K562 (cell line): ENCODE measurements at regions not wholly inside any gene's neighbourhood (a gene's known extent, or its start where the extent isn't known, plus 50 kb on each side); places are given as distances from the start of the nearest gene placed in this dataset.

Experiments
- ATAC-seq: fragments of 200-7000 bp; cut with Tn5 transposase; 3 replicates; pipeline ENCODE4 v1.9.1; 2020; ENCODE audit warnings: moderate library complexity
- BruUV-seq: library from RNA; stranded (reverse); fragments of 400-500 nt; replicated peaks from 2 replicates; lab custom pipeline; 2021; lab: Mats Ljungman, UMichigan
- CTCF ChIA-PET: fragments of 300-600 bp; formaldehyde crosslinking; extraction: SDS; loops from one replicate; lab custom pipeline; 2021; ENCODE audit warnings: low intra/inter-chr PET ratio; lab: Yijun Ruan, JAX
- POLR2A ChIA-PET: fragments of 300-600, 350-650 bp; sonication (Branson Sonifier 250); formaldehyde crosslinking; extraction: SDS; loops from one replicate; lab custom pipeline; 2021; ENCODE audit warnings: antibody characterized with exemption, inconsistent platforms; lab: Yijun Ruan, JAX
- DNase-seq, 4 experiments: peaks; one replicate each; pipeline versions ENCODE4 v3.0.0 to v3.0.0-alpha.2; 2011 to 2018; ENCODE audit warnings: low spot score in 3 of 4, mixed read lengths in 3 of 4; ENCODE audit errors: extremely low read depth in 1 of 4
- FAIRE-seq: peaks from 2 replicates; lab custom pipeline; 2011; peaks lifted over from hg19 to GRCh38; lab: Jason Lieb, UNC
- H2AFZ ChIP-seq: 2 replicates; pipeline ENCODE4 v1.6.0; 2011; ENCODE audit warnings: low read depth, low read length, control low read depth, inconsistent platforms
- H3K27ac ChIP-seq: fragments of 200-600 bp; 3 replicates; pipeline ENCODE4 v1.8.0; 2011; ENCODE audit warnings: low read depth, mild to moderate bottlenecking, control low read depth, inconsistent platforms, low read length, moderate library complexity, mixed read lengths; ENCODE audit errors: extremely low read depth
- H3K27me3 ChIP-seq, 2 experiments: fragments of 300-600 bp in 1 of 2; 2 replicates in 1 of 2; 3 replicates in 1 of 2; pipeline versions ENCODE4 v1.6.0 to v1.8.0; 2011; ENCODE audit warnings: inconsistent platforms in 2 of 2, low read length in 2 of 2, mild to moderate bottlenecking in 1 of 2, mixed read lengths in 1 of 2, moderate library complexity in 1 of 2; ENCODE audit not compliant: control insufficient read depth in 2 of 2, insufficient read depth in 2 of 2
- H3K36me3 ChIP-seq: fragments of 300-600 bp; 3 replicates; pipeline ENCODE4 v1.8.0; 2011; ENCODE audit warnings: mild to moderate bottlenecking, low read length, inconsistent platforms; ENCODE audit not compliant: control insufficient read depth, insufficient read depth
- H3K4me1 ChIP-seq, 2 experiments: fragments of 200-600 bp in 1 of 2; replicated peaks in 1 of 2; 2 replicates in 1 of 2; 3 replicates in 1 of 2; pipeline versions ENCODE4 v1.5.1 to v1.8.0; 2011; ENCODE audit warnings: inconsistent platforms in 2 of 2, low read length in 2 of 2, mild to moderate bottlenecking in 1 of 2, mixed read lengths in 1 of 2, moderate library complexity in 1 of 2; ENCODE audit not compliant: control insufficient read depth in 2 of 2, insufficient read depth in 2 of 2
- H3K4me2 ChIP-seq: 2 replicates; pipeline ENCODE4 v1.6.1; 2011; ENCODE audit warnings: low read length, control low read depth, inconsistent platforms, mixed read lengths; ENCODE audit not compliant: insufficient read depth
- H3K4me3 ChIP-seq: fragments of 200-600 bp; sonication (generic), shearing (Covaris generic); 2 replicates; pipeline ENCODE4 v1.5.1; 2016; ENCODE audit warnings: control low read depth, inconsistent platforms
- H3K79me2 ChIP-seq: fragments of 200-600 bp; 3 replicates; pipeline ENCODE4 v1.8.0; 2011; ENCODE audit warnings: low read length, inconsistent platforms; ENCODE audit not compliant: control insufficient read depth, insufficient read depth
- H3K9ac ChIP-seq, 2 experiments: 2 replicates each; pipeline versions ENCODE4 v1.6.0 to v1.6.1; 2011; ENCODE audit warnings: low read depth in 2 of 2, low read length in 2 of 2, control low read depth in 1 of 2, inconsistent platforms in 1 of 2, mild to moderate bottlenecking in 1 of 2, mixed read lengths in 1 of 2; ENCODE audit not compliant: insufficient read depth in 1 of 2
- H3K9me1 ChIP-seq: one replicate; pipeline ENCODE4 v1.6.0; 2011; ENCODE audit warnings: inconsistent platforms, mild to moderate bottlenecking, low read length, moderate library complexity; ENCODE audit not compliant: control insufficient read depth, insufficient read depth
- H3K9me3 ChIP-seq: replicated peaks from 2 replicates; pipeline ENCODE4 v1.5.1; 2011; ENCODE audit warnings: low read depth, low read length, inconsistent platforms; ENCODE audit not compliant: control insufficient read depth, insufficient read depth
- H4K20me1 ChIP-seq: replicated peaks from 2 replicates; pipeline ENCODE4 v1.6.1; 2011; ENCODE audit warnings: low read length, inconsistent platforms, mixed read lengths; ENCODE audit not compliant: control insufficient read depth, insufficient read depth
- CCAR2 ChIP-seq: fragments of 200-400 bp; formaldehyde crosslinking; IDR thresholded peaks from 2 replicates; pipeline ENCODE4 v1.6.1; 2017; ENCODE audit warnings: mild to moderate bottlenecking, low read depth, low read length
- DEAF1 ChIP-seq: fragments of 450-650 bp; formaldehyde crosslinking; IDR thresholded peaks from 2 replicates; pipeline ENCODE4 v1.4.0; 2020; ENCODE audit warnings: mild to moderate bottlenecking, moderate library complexity
- ERF ChIP-seq: fragments of 450-650 bp; formaldehyde crosslinking; IDR thresholded peaks from 2 replicates; pipeline ENCODE4 v1.4.0; 2020; ENCODE audit warnings: mild to moderate bottlenecking, mixed read lengths
- EWSR1 ChIP-seq: fragments of 450-650 bp; IDR thresholded peaks from 2 replicates; pipeline ENCODE4 v1.6.1; 2018; ENCODE audit warnings: borderline replicate concordance, mild to moderate bottlenecking, low read depth, moderate library complexity; ENCODE audit not compliant: partially characterized antibody
- MBD2 ChIP-seq: sonication (generic); IDR thresholded peaks from 2 replicates; pipeline ENCODE4 v1.6.1; 2016; ENCODE audit warnings: low read depth, borderline replicate concordance
- MITF ChIP-seq: IDR thresholded peaks from 2 replicates; pipeline ENCODE4 v1.6.1; 2014; ENCODE audit warnings: antibody characterized with exemption
- MTF1 ChIP-seq: fragments of 250-450 bp; sonication (Bioruptor Pico); IDR thresholded peaks from 2 replicates; pipeline ENCODE4 v1.9.0; 2021; ENCODE audit warnings: moderate library complexity, mild to moderate bottlenecking, inconsistent platforms, borderline replicate concordance
- NONO ChIP-seq, 2 experiments: fragments of 200-400 bp in 1 of 2; fragments of 450-650 bp in 1 of 2; formaldehyde crosslinking in 1 of 2; IDR thresholded peaks; 2 replicates each; pipeline ENCODE4 v1.6.1; 2017; ENCODE audit warnings: low read depth in 2 of 2, mild to moderate bottlenecking in 2 of 2, moderate library complexity in 2 of 2, low read length in 1 of 2
- RBM34 ChIP-seq: fragments of 200-400 bp; formaldehyde crosslinking; IDR thresholded peaks from 2 replicates; pipeline ENCODE4 v1.6.1; 2018; ENCODE audit warnings: low read length, borderline replicate concordance; ENCODE audit not compliant: insufficient read depth
- TSC22D4 ChIP-seq: fragments of 450-650 bp; IDR thresholded peaks from 2 replicates; pipeline ENCODE4 v1.6.1; 2016; ENCODE audit warnings: missing genetic modification characterization, missing biosample characterization, control low read depth
- ZNF232 ChIP-seq: sonication (generic); formaldehyde crosslinking; IDR thresholded peaks from 2 replicates; pipeline ENCODE4 v1.8.0; 2022; ENCODE audit warnings: mild to moderate bottlenecking, missing genetic modification reagents
- ZNF280A ChIP-seq: fragments of 450-650 bp; IDR thresholded peaks from 2 replicates; pipeline ENCODE4 v1.6.1; 2018; ENCODE audit warnings: mild to moderate bottlenecking, low read depth; ENCODE audit not compliant: partially characterized antibody
- ZNF696 ChIP-seq: fragments of 250-450 bp; sonication (Bioruptor Pico); conservative IDR thresholded peaks from 2 replicates; pipeline ENCODE4 v1.4.0; 2020; ENCODE audit warnings: mild to moderate bottlenecking, moderate library complexity
- ZZZ3 ChIP-seq: fragments of 450-650 bp; IDR thresholded peaks from 2 replicates; pipeline ENCODE4 v1.6.1; 2016; ENCODE audit warnings: antibody characterized with exemption, mild to moderate bottlenecking, moderate library complexity
- WGBS: fragments of 100-300 bp; shearing (Covaris generic); methylation state at CpG from one replicate; pipeline ENCODE4 v1.1.6; 2016; ENCODE audit warnings: low coverage, mixed read lengths; ENCODE audit not compliant: insufficient coverage; ENCODE audit errors: missing lambda C conversion rate; 5-methylcytosine and 5-hydroxymethylcytosine counted together
- in situ Hi-C: fragments of 300-500 bp; cut with MboI; formaldehyde crosslinking; loops from 4 replicates; pipeline ENCODE4 v1.15.0; 2018; ENCODE audit warnings: inconsistent platforms, mixed read lengths
- intact Hi-C: fragments of 100-400 bp; cut with micrococcal nuclease; formaldehyde crosslinking; loops from 2 replicates; pipeline ENCODE4 v1.14.2; 2022

GRCh38 chr5:165108809-165109208 lies 1603.4 kb downstream of the MAT2B start (continued):
- TF ChIP-seq MITF = no peak
- TF ChIP-seq ERF (CRISPR knock-in tag) = no peak
- no peak for TF ChIP-seq ZNF232 (CRISPR knock-in tag)

- Histone ChIP-seq H2AFZ (no peak overlapping the region), H3K9ac (no peak overlapping the region), H3K4me1 (no peaks in the 10 kb centered on the region), H3K79me2 (no peaks in the 10 kb centered on the region), H3K36me3 (no peaks in the 10 kb centered on the region), H3K9me3 (no peaks in the 10 kb centered on the region), H4K20me1 (no peaks in the 10 kb centered on the region), H3K4me3 (no peak overlapping the region), H3K27me3 (no peaks in the 10 kb centered on the region), H3K9me1 (no peaks in the 10 kb centered on the region), H3K27ac (no peak overlapping the region), H3K4me2 (no peak overlapping the region)
- no peak for ATAC-seq
- no peak for DNase-seq
- in situ Hi-C loops = no loop called here
- CTCF ChIA-PET = no interaction called here
- FAIRE-seq = no peak
- no TSS peak for BruUV-seq
- POLR2A ChIA-PET = no interaction called here
- WGBS = 0% methylated on average over 2 of the region's 2 CpGs
- intact Hi-C loops = no loop called here
- no peak for TF ChIP-seq MBD2
- no peak for TF ChIP-seq RBM34
- TF ChIP-seq ZZZ3 = no peak
- no peak for TF ChIP-seq ZNF280A
- no peak for TF ChIP-seq EWSR1
- TF ChIP-seq CCAR2 = no peak
- TF ChIP-seq NONO (IDR thresholded peaks at IDR 0.05; ENCODE audit: low read depth in 2 of 2, low read length in 1 of 2) = no peak
- TF ChIP-seq TSC22D4 (tag) = no peak
- TF ChIP-seq MTF1 (CRISPR knock-in tag) = no peak
- no peak for TF ChIP-seq DEAF1 (CRISPR knock-in tag)
- TF ChIP-seq ZNF696 (CRISPR knock-in tag) = no peak
These were observed 1613.8 kb downstream of the MAT2B start for GRCh38 chr5:165119175-165119574.
